Keratinocyte (primary cell): ENCODE measurements at regions not wholly inside any gene's neighbourhood (a gene's known extent, or its start where the extent isn't known, plus 50 kb on each side); places are given as distances from the start of the nearest gene placed in this dataset.

Experiments used
- EZH2 ChIP-seq: IDR thresholded peaks from one replicate; pipeline ENCODE4 v1.6.1; 2012; ENCODE audit warnings: inconsistent platforms, mild to moderate bottlenecking, low read length, moderate library complexity
- TF ChIP-seq, protein P1 (sequence below), 3 experiments: IDR thresholded peaks in 1 of 3; conservative IDR thresholded peaks in 1 of 3; optimal IDR thresholded peaks in 1 of 3; 2 replicates in 2 of 3; 3 replicates in 1 of 3; pipeline versions ENCODE3 to v1.5.1; 2011; ENCODE audit warnings: low read length in 3 of 3, mild to moderate bottlenecking in 3 of 3, moderate library complexity in 2 of 3, control low read depth in 1 of 3, inconsistent platforms in 1 of 3; ENCODE audit not compliant: insufficient read depth in 2 of 3; ENCODE audit errors: extremely low read depth in 1 of 3

- TF ChIP-seq, protein P1, sequence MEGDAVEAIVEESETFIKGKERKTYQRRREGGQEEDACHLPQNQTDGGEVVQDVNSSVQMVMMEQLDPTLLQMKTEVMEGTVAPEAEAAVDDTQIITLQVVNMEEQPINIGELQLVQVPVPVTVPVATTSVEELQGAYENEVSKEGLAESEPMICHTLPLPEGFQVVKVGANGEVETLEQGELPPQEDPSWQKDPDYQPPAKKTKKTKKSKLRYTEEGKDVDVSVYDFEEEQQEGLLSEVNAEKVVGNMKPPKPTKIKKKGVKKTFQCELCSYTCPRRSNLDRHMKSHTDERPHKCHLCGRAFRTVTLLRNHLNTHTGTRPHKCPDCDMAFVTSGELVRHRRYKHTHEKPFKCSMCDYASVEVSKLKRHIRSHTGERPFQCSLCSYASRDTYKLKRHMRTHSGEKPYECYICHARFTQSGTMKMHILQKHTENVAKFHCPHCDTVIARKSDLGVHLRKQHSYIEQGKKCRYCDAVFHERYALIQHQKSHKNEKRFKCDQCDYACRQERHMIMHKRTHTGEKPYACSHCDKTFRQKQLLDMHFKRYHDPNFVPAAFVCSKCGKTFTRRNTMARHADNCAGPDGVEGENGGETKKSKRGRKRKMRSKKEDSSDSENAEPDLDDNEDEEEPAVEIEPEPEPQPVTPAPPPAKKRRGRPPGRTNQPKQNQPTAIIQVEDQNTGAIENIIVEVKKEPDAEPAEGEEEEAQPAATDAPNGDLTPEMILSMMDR (optimal IDR thresholded peaks at IDR 0.05 in 1 of 3, IDR thresholded peaks at IDR 0.05 in 1 of 3, conservative IDR thresholded peaks at IDR 0.05 in 1 of 3; ENCODE audit: extremely low read depth in 1 of 3, insufficient read depth in 2 of 3, low read length in 3 of 3) = no peak
- no peak for TF ChIP-seq EZH2
Observed at GRCh38 chr7:124443762-124444161, 321.8 kb downstream of the GPR37 start.
